ENCODE measurements at regions not wholly inside any gene's neighbourhood (a gene's known extent, or its start where the extent isn't known, plus 50 kb on each side); places are given as distances from the start of the nearest gene placed in this dataset.

GRCh38 chr6:14656649-14657048, 539.1 kb downstream of the CD83 start:
- no peaks in the 10 kb centered on the region for H3K9me3 ChIP-seq (ENCODE audit: control insufficient read depth, low read depth, low read length)
- no peak overlapping the region for H2AK5ac ChIP-seq (ENCODE audit: insufficient read length, low read length)
- no peak overlapping the region for H2BK15ac ChIP-seq (ENCODE audit: low read depth, low read length)
- H3K4ac ChIP-seq (ENCODE audit: low read depth, low read length): no peak overlapping the region
- H2BK12ac ChIP-seq (ENCODE audit: insufficient read length, low read depth, low read length): no peak overlapping the region
- no peaks in the 10 kb centered on the region for H3K79me1 ChIP-seq (ENCODE audit: insufficient read depth, low read depth, low read length, poor library complexity, severe bottlenecking)
- H4K91ac ChIP-seq (ENCODE audit: insufficient read length, low read depth, low read length): no peak overlapping the region
- no peak overlapping the region for H3K4me2 ChIP-seq (ENCODE audit: insufficient read depth, insufficient read length, low read length)
- H4K8ac ChIP-seq (replicated peaks; ENCODE audit: insufficient read length, low read depth, low read length): no peak overlapping the region
- H3T11ph ChIP-seq (ENCODE audit: low read length): no peak overlapping the region
- Mint-ChIP-seq H3K27me3 (ENCODE audit: low read depth) (peaks cover 4% of the 10 kb centered on the region; the same call in 1 of the 2 replicates), H3K36me3 (ENCODE audit: insufficient read depth in 1 of 3, low read depth in 3 of 3) (no peaks in the 10 kb centered on the region; a peak in 1 of 7 replicates), H3K4me3 (no peak overlapping the region), H3K27ac (no peak overlapping the region), H3K9me3 (no peaks in the 10 kb centered on the region), H3K4me1 (peaks cover 13 to 23% of the 10 kb centered on the region in 2 experiments; a peak in 3 of 4 replicates)
- H3K23me2 ChIP-seq (ENCODE audit: insufficient read length, low read depth, low read length, poor library complexity, severe bottlenecking): no peaks in the 10 kb centered on the region
- no peak overlapping the region for H2AFZ ChIP-seq (ENCODE audit: low read length)
- H3K79me2 ChIP-seq (ENCODE audit: insufficient read depth, low read length): no peaks in the 10 kb centered on the region
- H4K20me1 ChIP-seq (ENCODE audit: control insufficient read depth, insufficient read depth, insufficient read length): no peaks in the 10 kb centered on the region
- WGBS (ENCODE audit: extremely low coverage, insufficient read length, low lambda C conversion rate): no CpG with 5 or more reads among the region's 4 CpGs
- no peak overlapping the region for H2BK20ac ChIP-seq (ENCODE audit: low read depth, low read length, poor library complexity, severe bottlenecking)
- DNase-seq: no peak
- no peaks in the 10 kb centered on the region for H3K27me3 ChIP-seq (ENCODE audit: insufficient read depth, low read length)
- TF ChIP-seq, protein P1, sequence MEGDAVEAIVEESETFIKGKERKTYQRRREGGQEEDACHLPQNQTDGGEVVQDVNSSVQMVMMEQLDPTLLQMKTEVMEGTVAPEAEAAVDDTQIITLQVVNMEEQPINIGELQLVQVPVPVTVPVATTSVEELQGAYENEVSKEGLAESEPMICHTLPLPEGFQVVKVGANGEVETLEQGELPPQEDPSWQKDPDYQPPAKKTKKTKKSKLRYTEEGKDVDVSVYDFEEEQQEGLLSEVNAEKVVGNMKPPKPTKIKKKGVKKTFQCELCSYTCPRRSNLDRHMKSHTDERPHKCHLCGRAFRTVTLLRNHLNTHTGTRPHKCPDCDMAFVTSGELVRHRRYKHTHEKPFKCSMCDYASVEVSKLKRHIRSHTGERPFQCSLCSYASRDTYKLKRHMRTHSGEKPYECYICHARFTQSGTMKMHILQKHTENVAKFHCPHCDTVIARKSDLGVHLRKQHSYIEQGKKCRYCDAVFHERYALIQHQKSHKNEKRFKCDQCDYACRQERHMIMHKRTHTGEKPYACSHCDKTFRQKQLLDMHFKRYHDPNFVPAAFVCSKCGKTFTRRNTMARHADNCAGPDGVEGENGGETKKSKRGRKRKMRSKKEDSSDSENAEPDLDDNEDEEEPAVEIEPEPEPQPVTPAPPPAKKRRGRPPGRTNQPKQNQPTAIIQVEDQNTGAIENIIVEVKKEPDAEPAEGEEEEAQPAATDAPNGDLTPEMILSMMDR (conservative IDR thresholded peaks at IDR 0.05): no peak
- H2BK120ac ChIP-seq (ENCODE audit: low read depth, low read length, poor library complexity, severe bottlenecking): no peak overlapping the region
- H3K4me1 ChIP-seq (ENCODE audit: insufficient read depth, low read length): no peaks in the 10 kb centered on the region; the same call in 1 of the 2 replicates
- no peak overlapping the region for H4K5ac ChIP-seq (ENCODE audit: insufficient read length, low read depth, low read length)
- no peak overlapping the region for H3K23ac ChIP-seq (ENCODE audit: insufficient read length, low read depth, low read length)
- no peak overlapping the region for H3K14ac ChIP-seq (ENCODE audit: insufficient read depth, low read length)
- no peak overlapping the region for H3K9ac ChIP-seq (ENCODE audit: extremely low read depth, insufficient read length, low read length)
- H2BK5ac ChIP-seq (ENCODE audit: insufficient read length, low read length): no peak overlapping the region
- H3K56ac ChIP-seq (ENCODE audit: insufficient read length, low read depth, low read length): no peak overlapping the region
- no peak overlapping the region for H3K27ac ChIP-seq (ENCODE audit: insufficient read length, low read depth, low read length)
- H3K18ac ChIP-seq (ENCODE audit: insufficient read length, low read depth, low read length): no peak overlapping the region
